ENCODE measurements at regions not wholly inside any gene's neighbourhood (a gene's known extent, or its start where the extent isn't known, plus 50 kb on each side); places are given as distances from the start of the nearest gene placed in this dataset.

GRCh38 chr1:212525479-212526110 lies 83.0 kb upstream of the ATF3 start:
- TF ChIP-seq CTCF (IDR thresholded peaks at IDR 0.05) = no peak
- no peaks in the 10 kb centered on the region for H3K79me2 ChIP-seq (ENCODE audit: insufficient read depth, low read length)
- peak in 2 of 3 donors; percentile 27 to 58 for DNase-seq
- peak overlapping the region; percentile 15 for H2AFZ ChIP-seq (ENCODE audit: insufficient read depth, low read depth, low read length, poor library complexity, severe bottlenecking)
- peaks cover 8 to 13% (median 13%) of the 10 kb centered on the region in 3 donors for H3K27me3 Mint-ChIP-seq (ENCODE audit: low read depth in 3 of 3)
- 100% methylated on average over 2 of the region's 7 CpGs for WGBS (ENCODE audit: insufficient coverage)
- no peaks in the 10 kb centered on the region for H3K27me3 ChIP-seq (ENCODE audit: control insufficient read depth in 2 of 2, insufficient read depth in 2 of 2, low read length in 2 of 2)
- no peak overlapping the region for H3K4me3 ChIP-seq (replicated peaks in 1 of 3; ENCODE audit: low read depth in 2 of 3, low read length in 3 of 3)
- intact Hi-C loops (cut with micrococcal nuclease) = no loop called here
- no peak overlapping the region for H3K27ac ChIP-seq (ENCODE audit: low read depth in 1 of 2, low read length in 2 of 2)
- H3K4me1 ChIP-seq (ENCODE audit: control insufficient read depth in 1 of 2, insufficient read depth in 2 of 2, low read length in 2 of 2) = no peaks in the 10 kb centered on the region
- no peak overlapping the region for H3K4me2 ChIP-seq (replicated peaks; ENCODE audit: extremely low read depth, low read length, poor library complexity, severe bottlenecking)
- H3K27ac Mint-ChIP-seq = peak overlapping the region in 2 of 7 donors; percentile 3 to 34
- no peaks in the 10 kb centered on the region for H3K36me3 Mint-ChIP-seq
- H3K36me3 ChIP-seq (replicated peaks in 1 of 2; ENCODE audit: control insufficient read depth in 1 of 2, insufficient read depth in 2 of 2, low read length in 2 of 2) = no peaks in the 10 kb centered on the region
- no peaks in the 10 kb centered on the region for H3K9me3 Mint-ChIP-seq
- H3K9ac ChIP-seq (ENCODE audit: insufficient read depth, low read length, poor library complexity, severe bottlenecking) = no peak overlapping the region
- no peaks in the 10 kb centered on the region for H4K20me1 ChIP-seq (ENCODE audit: insufficient read depth, low read length)
- H3K9me3 ChIP-seq (replicated peaks in 1 of 2; ENCODE audit: control insufficient read depth in 1 of 2, insufficient read depth in 1 of 2, low read length in 2 of 2) = no peaks in the 10 kb centered on the region
- no peak overlapping the region for H3K4me3 Mint-ChIP-seq
- H3K4me1 Mint-ChIP-seq = peaks cover 16% of the 10 kb centered on the region

GRCh38 chr1:212526111-212526491 lies 82.5 kb upstream of the ATF3 start:
- Histone ChIP-seq H3K79me2 (ENCODE audit: insufficient read depth, low read length) (no peaks in the 10 kb centered on the region), H3K4me2 (replicated peaks; ENCODE audit: extremely low read depth, low read length, poor library complexity, severe bottlenecking) (no peak overlapping the region), H4K20me1 (ENCODE audit: insufficient read depth, low read length) (no peaks in the 10 kb centered on the region), H3K9me3 (replicated peaks in 1 of 2; ENCODE audit: control insufficient read depth in 1 of 2, insufficient read depth in 1 of 2, low read length in 2 of 2) (no peaks in the 10 kb centered on the region), H3K36me3 (replicated peaks in 1 of 2; ENCODE audit: control insufficient read depth in 1 of 2, insufficient read depth in 2 of 2, low read length in 2 of 2) (no peaks in the 10 kb centered on the region), H3K4me3 (replicated peaks in 1 of 3; ENCODE audit: low read depth in 2 of 3, low read length in 3 of 3) (no peak overlapping the region), H3K9ac (ENCODE audit: insufficient read depth, low read length, poor library complexity, severe bottlenecking) (no peak overlapping the region), H3K4me1 (ENCODE audit: control insufficient read depth in 1 of 2, insufficient read depth in 2 of 2, low read length in 2 of 2) (no peaks in the 10 kb centered on the region), H2AFZ (ENCODE audit: insufficient read depth, low read depth, low read length, poor library complexity, severe bottlenecking) (no peak overlapping the region), H3K27ac (ENCODE audit: low read depth in 1 of 2, low read length in 2 of 2) (no peak overlapping the region), H3K27me3 (ENCODE audit: control insufficient read depth in 2 of 2, insufficient read depth in 2 of 2, low read length in 2 of 2) (no peaks in the 10 kb centered on the region)
- TF ChIP-seq CTCF (IDR thresholded peaks at IDR 0.05) = no peak
- no peaks in the 10 kb centered on the region for H3K36me3 Mint-ChIP-seq
- H3K27me3 Mint-ChIP-seq (ENCODE audit: low read depth in 3 of 3) = peaks cover 6 to 10% (median 9%) of the 10 kb centered on the region in 3 donors
- DNase-seq = no peak
- peaks cover 16% of the 10 kb centered on the region for H3K4me1 Mint-ChIP-seq
- 100% methylated on average over 3 of the region's 5 CpGs for WGBS (ENCODE audit: insufficient coverage)
- H3K9me3 Mint-ChIP-seq = no peaks in the 10 kb centered on the region
- intact Hi-C loops (cut with micrococcal nuclease) = no loop called here
- H3K27ac Mint-ChIP-seq = peak overlapping the region in 1 of 7 donors; percentile 34
- H3K4me3 Mint-ChIP-seq = no peak overlapping the region

Measured in CD14-positive monocyte (primary cell).